ENCODE measurements at regions not wholly inside any gene's neighbourhood (a gene's known extent, or its start where the extent isn't known, plus 50 kb on each side); places are given as distances from the start of the nearest gene placed in this dataset.

DNA sequence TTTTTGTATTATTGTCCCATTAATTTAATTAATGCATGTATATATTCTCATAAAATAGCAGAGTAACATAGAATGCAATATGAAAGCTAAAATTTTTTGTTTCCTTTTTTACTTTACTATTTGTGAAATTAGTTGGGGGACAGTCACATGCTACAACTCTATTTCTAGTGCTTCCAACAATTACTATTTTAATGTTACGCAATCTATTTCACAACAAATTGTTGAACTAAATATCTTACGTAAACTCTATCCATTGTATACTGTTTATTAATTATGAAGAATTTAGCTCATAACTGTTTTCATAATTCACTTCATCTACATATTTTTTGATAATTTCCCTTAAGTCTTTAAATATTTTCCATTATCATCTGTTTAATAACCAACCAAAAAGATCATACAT, 1685.4 kb upstream of the CDH6 start:
- H3K4me3 ChIP-seq (ENCODE audit: low read depth, low read length) = no peak overlapping the region
- no peak for TF ChIP-seq CTCF (IDR thresholded peaks at IDR 0.05; ENCODE audit: insufficient read depth, low read length)
- DNase-seq (ENCODE audit: low read depth) = no peak

- DNase-seq (ENCODE audit: low read depth) = no peak
- no peak overlapping the region for H3K4me3 ChIP-seq (ENCODE audit: low read depth, low read length)
- TF ChIP-seq CTCF (IDR thresholded peaks at IDR 0.05; ENCODE audit: insufficient read depth, low read length) = no peak
Observed at GRCh38 chr5:29504411-29504810, 1689.1 kb upstream of the CDH6 start.

DNA sequence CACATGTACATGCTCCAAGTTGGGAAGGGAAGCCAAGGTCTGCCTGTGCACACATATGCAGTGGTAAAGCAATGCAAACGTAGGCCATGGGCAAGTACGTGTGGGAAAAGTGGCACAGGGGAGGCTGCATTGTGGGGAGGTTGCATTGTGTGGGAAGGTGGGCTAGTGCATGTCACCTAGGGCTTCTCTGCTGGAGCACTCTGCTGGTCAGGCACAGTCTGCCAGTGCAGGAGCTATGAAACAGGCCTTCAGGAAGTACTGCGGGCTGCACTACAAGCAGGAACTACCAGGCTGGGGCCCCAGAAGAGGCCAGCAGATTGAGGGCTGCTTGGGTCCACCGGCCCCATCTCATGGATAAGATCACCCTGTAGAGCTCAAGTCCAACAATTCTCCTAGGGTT, 1694.6 kb upstream of the CDH6 start:
- TF ChIP-seq CTCF (IDR thresholded peaks at IDR 0.05; ENCODE audit: insufficient read depth, low read length) = no peak
- no peak overlapping the region for H3K4me3 ChIP-seq (ENCODE audit: low read depth, low read length)

GRCh38 chr5:29498412-29498811, 1695.1 kb upstream of the CDH6 start:
- DNase-seq (ENCODE audit: low read depth) = no peak
- H3K4me3 ChIP-seq (ENCODE audit: low read depth, low read length) = no peak overlapping the region
- TF ChIP-seq CTCF (IDR thresholded peaks at IDR 0.05; ENCODE audit: insufficient read depth, low read length) = no peak

More for the DNA sequence above, 1694.6 kb upstream of the CDH6 start:
- DNase-seq (ENCODE audit: low read depth) = no peak

- H3K4me3 ChIP-seq (ENCODE audit: low read depth, low read length) = no peak overlapping the region
- TF ChIP-seq CTCF (IDR thresholded peaks at IDR 0.05; ENCODE audit: insufficient read depth, low read length) = no peak
- DNase-seq (ENCODE audit: low read depth) = no peak
Observed at GRCh38 chr5:29485333-29485732, 1708.2 kb upstream of the CDH6 start.

DNA sequence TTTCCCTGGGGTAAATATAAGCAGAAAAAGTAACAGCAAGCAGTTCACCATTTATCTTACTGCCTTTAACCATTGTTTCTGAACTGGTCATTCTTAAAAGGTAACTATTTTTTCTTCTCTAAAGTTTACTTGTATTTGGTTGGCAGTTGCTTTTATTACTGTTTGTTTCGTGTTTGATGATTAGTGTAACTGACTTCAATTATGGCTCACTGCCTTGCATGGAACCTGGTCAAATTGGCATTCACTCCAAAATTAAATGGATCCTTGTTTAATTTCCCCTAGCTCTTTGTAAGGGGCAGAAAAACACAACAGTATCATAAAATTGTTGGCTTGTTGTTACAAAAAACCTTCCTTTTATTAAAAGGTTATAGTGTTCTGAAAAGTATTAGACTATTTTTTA, 1723.9 kb upstream of the CDH6 start:
- no peak for DNase-seq (ENCODE audit: low read depth)
- TF ChIP-seq CTCF (IDR thresholded peaks at IDR 0.05; ENCODE audit: insufficient read depth, low read length) = no peak
- H3K4me3 ChIP-seq (ENCODE audit: low read depth, low read length) = no peak overlapping the region

- H3K4me3 ChIP-seq (ENCODE audit: low read depth, low read length) = no peak overlapping the region
- DNase-seq (ENCODE audit: low read depth) = no peak
- no peak for TF ChIP-seq CTCF (IDR thresholded peaks at IDR 0.05; ENCODE audit: insufficient read depth, low read length)
Observed at GRCh38 chr5:29462241-29462640, 1731.2 kb upstream of the CDH6 start.
